Right hindlimb (tissue), 1 donor: ENCODE measurements at regions not wholly inside any gene's neighbourhood (a gene's known extent, or its start where the extent isn't known, plus 50 kb on each side); places are given as distances from the start of the nearest gene placed in this dataset.
"Not testable (repeated sequence)": the region's sequence is repeated elsewhere in the genome, so short reads cannot be mapped to it uniquely, and the experiment has no call there.

ENCODE experiments used
- DNase-seq: peaks from one replicate; pipeline ENCODE4 v3.0.0-alpha.2; 2018

DNA sequence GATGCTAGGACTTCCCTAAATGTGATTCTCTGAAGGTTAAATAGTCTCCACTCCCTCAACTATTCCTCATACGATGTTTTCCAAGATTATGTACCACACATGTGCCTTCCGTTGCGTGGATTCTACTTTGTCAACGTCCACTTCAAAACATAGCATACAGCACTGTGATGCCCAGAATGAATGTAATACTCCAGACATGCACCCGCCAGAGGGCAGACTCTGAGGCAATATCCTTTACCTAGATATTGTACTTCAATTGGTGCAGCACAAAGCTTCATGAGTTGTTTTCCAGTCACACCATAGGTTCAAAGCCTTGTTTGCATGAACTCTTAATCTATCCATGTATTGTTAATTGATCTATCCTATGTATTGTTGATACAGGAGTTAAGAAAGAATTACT lies 201.0 kb upstream of the NABP1 start:
- no peak for DNase-seq

GRCh38 chr2:191478799-191479679 lies 198.9 kb upstream of the NABP1 start:
- peak; percentile 36 for DNase-seq

DNA sequence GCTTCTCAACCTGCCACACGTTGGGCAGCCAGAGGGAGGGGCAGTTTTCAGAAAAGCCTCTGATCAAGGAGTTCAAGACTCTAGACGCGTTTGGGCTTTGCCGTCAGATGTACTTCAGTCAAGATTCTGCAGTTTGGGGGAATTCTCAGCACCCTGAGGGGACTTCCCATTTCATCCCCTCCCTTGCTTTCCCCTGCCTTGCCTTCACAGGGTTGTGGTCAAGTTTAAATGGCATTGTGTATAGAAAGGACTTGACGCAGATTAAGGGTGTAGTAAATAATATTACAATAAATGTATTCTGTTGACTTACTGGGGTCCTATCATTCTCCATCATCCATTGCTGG lies 198.3 kb upstream of the NABP1 start:
- no peak for DNase-seq

GRCh38 chr2:191481305-191482070 lies 196.4 kb upstream of the NABP1 start:
- DNase-seq: no peak

- no peak for DNase-seq
Measured at GRCh38 chr2:191483117-191483516, 194.8 kb upstream of the NABP1 start.

DNA sequence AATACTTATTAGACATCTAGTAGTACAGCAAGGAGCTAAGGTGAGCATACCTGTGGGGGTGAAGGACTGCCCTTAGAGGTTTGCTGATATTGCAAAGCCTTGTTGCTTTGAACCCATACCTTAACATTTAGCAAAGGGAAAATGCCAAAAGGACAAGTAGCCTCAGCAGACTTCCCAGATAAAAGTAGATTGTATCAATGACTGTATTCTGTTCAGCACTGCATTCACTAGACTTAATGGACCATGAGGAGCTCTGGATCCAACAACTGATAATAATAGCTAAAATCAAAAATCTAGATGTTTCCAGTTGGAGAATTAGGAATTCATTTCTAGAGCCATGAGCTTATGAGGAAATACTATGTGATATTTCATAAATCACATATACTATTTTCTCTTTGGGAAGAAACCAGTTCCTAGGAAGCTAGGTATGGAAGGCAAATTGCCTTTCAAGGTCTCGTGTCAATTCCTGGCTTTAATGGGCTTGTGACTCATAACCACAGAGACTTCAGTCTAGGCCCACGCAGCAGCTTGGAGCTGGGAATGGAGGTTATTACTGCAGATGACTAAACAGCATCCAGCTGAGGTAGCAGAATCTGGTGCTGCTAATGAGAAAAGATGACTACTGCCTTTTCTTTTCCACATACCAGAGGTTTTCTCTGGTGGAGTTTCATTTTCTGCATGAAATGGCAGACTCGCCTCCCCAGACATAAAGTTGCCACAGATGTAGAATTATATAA lies 191.2 kb upstream of the NABP1 start:
- no peak for DNase-seq

DNA sequence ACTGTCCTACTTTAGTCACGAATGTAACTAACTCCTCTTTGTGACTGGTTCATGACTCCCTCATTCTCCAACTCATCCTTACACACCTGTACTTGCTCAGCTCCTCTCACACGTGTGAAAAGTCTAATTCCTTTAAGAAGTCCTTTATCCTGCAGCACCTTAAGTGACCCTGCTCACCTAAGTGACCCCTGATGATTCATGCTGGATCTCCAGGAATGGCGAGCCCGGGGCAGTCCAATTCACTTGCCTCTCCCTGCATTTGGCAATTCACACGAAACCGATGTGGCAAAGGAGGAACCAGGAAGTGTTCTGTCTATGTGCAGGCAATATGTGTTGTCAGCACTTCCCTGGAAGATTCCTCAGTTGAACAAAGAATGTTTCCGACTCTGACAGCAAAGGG lies 189.8 kb upstream of the NABP1 start:
- no peak for DNase-seq

DNA sequence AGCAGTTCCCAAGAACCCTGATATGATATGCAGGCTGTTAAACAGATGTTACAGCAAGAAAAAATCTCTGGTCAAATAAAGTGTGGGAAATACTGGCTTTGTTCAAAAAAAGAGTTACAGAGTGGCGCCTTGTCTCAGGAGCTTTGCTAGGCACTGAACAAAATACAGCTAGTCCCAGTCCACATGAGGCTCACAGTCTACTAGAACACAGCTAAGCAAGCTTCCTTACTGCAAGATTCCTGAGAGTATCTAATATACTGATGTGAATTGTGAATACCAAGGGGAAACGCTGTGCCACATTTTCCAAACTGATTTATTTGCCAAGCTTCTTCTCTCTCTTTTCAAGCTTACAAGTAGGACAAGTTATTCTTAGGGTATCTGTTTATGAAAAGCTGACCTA lies 188.8 kb upstream of the NABP1 start:
- DNase-seq: no peak

DNA sequence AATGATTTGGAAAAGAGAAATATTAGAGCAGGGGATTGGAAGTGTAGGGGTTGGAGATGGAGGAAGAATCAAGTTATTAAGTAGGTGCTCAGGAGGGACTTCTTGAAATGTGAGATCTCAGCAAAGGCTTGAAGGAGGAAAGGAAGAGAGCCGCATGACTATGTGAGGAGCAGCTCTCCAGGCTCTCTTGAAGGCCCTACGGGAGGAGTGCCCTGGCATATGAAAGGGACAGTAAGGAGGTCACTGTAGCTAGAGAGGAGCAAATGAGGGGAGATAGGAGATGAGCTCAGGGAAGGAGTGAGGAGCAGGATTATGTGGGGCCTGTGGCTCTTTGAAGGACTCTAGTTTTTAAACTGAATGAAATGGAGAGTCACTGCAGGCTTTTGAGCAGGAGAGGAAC lies 181.1 kb upstream of the NABP1 start:
- no peak for DNase-seq

GRCh38 chr2:191497822-191498221 lies 180.1 kb upstream of the NABP1 start:
- no peak for DNase-seq

- DNase-seq: no peak
Measured at GRCh38 chr2:191499050-191499449, 178.9 kb upstream of the NABP1 start.

- DNase-seq: peak; percentile 79
Measured at GRCh38 chr2:191499874-191500565, 177.9 kb upstream of the NABP1 start.

GRCh38 chr2:191500566-191500883 lies 177.4 kb upstream of the NABP1 start:
- DNase-seq: peak; percentile 33

DNA sequence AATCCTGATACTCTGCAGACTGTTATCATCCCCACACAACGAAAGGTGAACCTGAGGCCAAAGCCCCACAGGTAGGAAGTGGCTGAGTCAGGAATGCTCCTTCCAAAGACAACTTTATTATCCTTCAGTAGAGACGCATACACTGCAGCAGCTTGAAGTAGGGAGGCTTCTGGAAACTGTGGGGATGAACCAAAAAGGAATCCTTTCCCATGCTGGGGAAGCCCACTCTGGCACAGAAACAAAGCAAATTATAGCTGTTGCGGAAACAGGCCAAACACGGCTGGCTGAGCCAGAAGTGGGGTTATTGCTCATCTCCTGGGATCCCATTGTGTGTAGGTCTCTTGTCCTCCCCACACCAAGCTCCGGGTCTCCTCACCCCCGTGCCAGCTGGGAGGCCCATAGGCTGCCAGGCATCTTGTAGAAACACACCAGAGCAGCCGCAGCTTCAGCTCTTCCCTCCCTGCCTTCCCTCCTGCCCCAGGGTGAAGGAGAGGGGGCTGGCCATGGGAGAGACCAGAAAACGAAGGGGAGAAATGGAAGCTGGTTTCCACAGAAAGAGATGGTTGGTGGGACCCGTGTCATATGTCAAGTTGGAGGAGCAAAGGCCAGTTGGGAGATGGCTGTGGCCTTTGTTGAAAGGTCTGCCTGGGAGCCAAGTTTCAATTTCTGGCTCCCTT lies 176.9 kb upstream of the NABP1 start:
- peak; percentile 79 for DNase-seq

GRCh38 chr2:191501561-191502168 lies 176.3 kb upstream of the NABP1 start:
- DNase-seq: no peak

GRCh38 chr2:191506515-191506914 lies 171.4 kb upstream of the NABP1 start:
- DNase-seq: no peak

GRCh38 chr2:191507252-191507853 lies 170.6 kb upstream of the NABP1 start:
- not testable (repeated sequence) for DNase-seq

GRCh38 chr2:191508738-191509137 lies 169.2 kb upstream of the NABP1 start:
- no peak for DNase-seq

GRCh38 chr2:191512216-191512835 lies 165.6 kb upstream of the NABP1 start:
- no peak for DNase-seq

- no peak for DNase-seq
Measured at GRCh38 chr2:191512874-191513273, 165.1 kb upstream of the NABP1 start.

- DNase-seq: no peak
Measured at GRCh38 chr2:191514613-191515012, 163.3 kb upstream of the NABP1 start.
